Endodermal cell (in vitro differentiated cells): ENCODE measurements at regions not wholly inside any gene's neighbourhood (a gene's known extent, or its start where the extent isn't known, plus 50 kb on each side); places are given as distances from the start of the nearest gene placed in this dataset.

ENCODE experiments used
- DNase-seq: peaks from one replicate; pipeline ENCODE4 v3.0.0-alpha.2; 2017
- H3K27ac ChIP-seq: 2 replicates; pipeline ENCODE4 v1.5.1; 2013; ENCODE audit warnings: mild to moderate bottlenecking, low read depth, low read length, moderate library complexity
- H3K27me3 ChIP-seq: 2 replicates; pipeline ENCODE4 v1.6.1; 2013; ENCODE audit warnings: mild to moderate bottlenecking, low read length, moderate library complexity; ENCODE audit not compliant: insufficient read depth, control insufficient read depth, poor library complexity, severe bottlenecking
- H3K36me3 ChIP-seq: 2 replicates; pipeline ENCODE4 v1.7.0; 2013; ENCODE audit warnings: mild to moderate bottlenecking, low read length, moderate library complexity; ENCODE audit not compliant: control insufficient read depth, insufficient read depth
- H3K4me1 ChIP-seq: one replicate; pipeline ENCODE4 v1.7.0; 2013; ENCODE audit warnings: low read length; ENCODE audit not compliant: control insufficient read depth, insufficient read depth
- H3K4me3 ChIP-seq: 2 replicates; pipeline ENCODE4 v1.5.1; 2013; ENCODE audit warnings: mild to moderate bottlenecking, low read length, moderate library complexity
- H3K9ac ChIP-seq: 2 replicates; pipeline ENCODE4 v1.6.1; 2013; ENCODE audit warnings: mild to moderate bottlenecking, low read length, moderate library complexity; ENCODE audit not compliant: poor library complexity, severe bottlenecking; ENCODE audit errors: extremely low read depth
- H3K9me3 ChIP-seq: 2 replicates; pipeline ENCODE4 v1.6.1; 2013; ENCODE audit warnings: mild to moderate bottlenecking, low read length, moderate library complexity; ENCODE audit not compliant: control insufficient read depth
- H3K27ac Mint-ChIP-seq: 2 replicates; pipeline ENCODE4 v1.8.0; 2020; ENCODE audit warnings: mixed read lengths
- H3K27me3 Mint-ChIP-seq: 2 replicates; pipeline ENCODE4 v1.8.0; 2021; ENCODE audit warnings: mild to moderate bottlenecking, mixed read lengths; ENCODE audit not compliant: insufficient read depth
- H3K36me3 Mint-ChIP-seq: 2 replicates; pipeline ENCODE4 v1.8.0; 2020; ENCODE audit warnings: low read depth, mixed read lengths
- H3K4me1 Mint-ChIP-seq: 2 replicates; pipeline ENCODE4 v1.8.0; 2020; ENCODE audit warnings: mixed read lengths
- H3K4me3 Mint-ChIP-seq: 2 replicates; pipeline ENCODE4 v1.8.0; 2020; ENCODE audit warnings: mild to moderate bottlenecking, moderate library complexity, mixed read lengths
- H3K9me3 Mint-ChIP-seq: 2 replicates; pipeline ENCODE4 v1.8.0; 2020; ENCODE audit warnings: mild to moderate bottlenecking, mixed read lengths
- WGBS, 2 experiments: methylation state at CpG; one replicate each; pipeline versions ENCODE4 v1.1.5 to v1.1.7; 2013; ENCODE audit warnings: missing lambda C conversion rate in 2 of 2, mixed read lengths in 1 of 2; ENCODE audit not compliant: insufficient coverage in 1 of 2, insufficient read length in 1 of 2; 5-methylcytosine and 5-hydroxymethylcytosine counted together
- TF ChIP-seq, protein P1 (sequence below): fragments of 200-600 bp; sonication (generic); conservative IDR thresholded peaks from 2 replicates; pipeline ENCODE4 v1.5.0; 2021; ENCODE audit warnings: antibody characterized with exemption, mild to moderate bottlenecking

DNA sequence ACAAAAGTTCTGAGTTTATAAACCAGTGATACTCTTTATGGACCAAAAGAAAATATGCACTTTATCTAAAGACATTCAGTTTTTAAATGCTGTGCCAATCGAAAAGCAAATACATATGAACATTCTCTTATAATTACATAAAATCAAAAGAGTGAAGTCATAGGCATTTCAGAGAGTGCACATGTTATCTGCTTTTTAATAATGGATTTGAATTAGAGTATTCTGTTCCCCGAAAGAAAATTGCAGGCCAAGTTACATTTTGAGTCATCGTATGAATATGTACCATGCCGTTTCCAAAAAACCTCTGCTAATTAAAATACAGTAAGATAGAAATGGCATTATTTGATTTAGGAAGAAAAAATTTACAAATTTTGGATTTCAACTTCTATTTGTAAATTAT, 565.7 kb downstream of the ZEB2 start:
- no peak overlapping the region for H3K9ac ChIP-seq
- peaks cover 5% of the 10 kb centered on the region for H3K4me1 ChIP-seq
- no peaks in the 10 kb centered on the region for H3K9me3 ChIP-seq
- no peaks in the 10 kb centered on the region for H3K27me3 ChIP-seq
- H3K27me3 Mint-ChIP-seq: no peaks in the 10 kb centered on the region
- H3K4me3 Mint-ChIP-seq: no peak overlapping the region
- H3K36me3 ChIP-seq: no peaks in the 10 kb centered on the region
- peaks cover 14% of the 10 kb centered on the region for H3K4me1 Mint-ChIP-seq
- no peak for DNase-seq
- no peaks in the 10 kb centered on the region for H3K36me3 Mint-ChIP-seq
- no peak overlapping the region for H3K27ac Mint-ChIP-seq
- H3K27ac ChIP-seq: no peak overlapping the region
- H3K4me3 ChIP-seq: no peak overlapping the region
- 95 to 100% methylated on average over 1 to 4 of the region's 4 CpGs for WGBS, 2 experiments
- TF ChIP-seq, protein P1, sequence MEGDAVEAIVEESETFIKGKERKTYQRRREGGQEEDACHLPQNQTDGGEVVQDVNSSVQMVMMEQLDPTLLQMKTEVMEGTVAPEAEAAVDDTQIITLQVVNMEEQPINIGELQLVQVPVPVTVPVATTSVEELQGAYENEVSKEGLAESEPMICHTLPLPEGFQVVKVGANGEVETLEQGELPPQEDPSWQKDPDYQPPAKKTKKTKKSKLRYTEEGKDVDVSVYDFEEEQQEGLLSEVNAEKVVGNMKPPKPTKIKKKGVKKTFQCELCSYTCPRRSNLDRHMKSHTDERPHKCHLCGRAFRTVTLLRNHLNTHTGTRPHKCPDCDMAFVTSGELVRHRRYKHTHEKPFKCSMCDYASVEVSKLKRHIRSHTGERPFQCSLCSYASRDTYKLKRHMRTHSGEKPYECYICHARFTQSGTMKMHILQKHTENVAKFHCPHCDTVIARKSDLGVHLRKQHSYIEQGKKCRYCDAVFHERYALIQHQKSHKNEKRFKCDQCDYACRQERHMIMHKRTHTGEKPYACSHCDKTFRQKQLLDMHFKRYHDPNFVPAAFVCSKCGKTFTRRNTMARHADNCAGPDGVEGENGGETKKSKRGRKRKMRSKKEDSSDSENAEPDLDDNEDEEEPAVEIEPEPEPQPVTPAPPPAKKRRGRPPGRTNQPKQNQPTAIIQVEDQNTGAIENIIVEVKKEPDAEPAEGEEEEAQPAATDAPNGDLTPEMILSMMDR: no peak
- no peaks in the 10 kb centered on the region for H3K9me3 Mint-ChIP-seq

DNA sequence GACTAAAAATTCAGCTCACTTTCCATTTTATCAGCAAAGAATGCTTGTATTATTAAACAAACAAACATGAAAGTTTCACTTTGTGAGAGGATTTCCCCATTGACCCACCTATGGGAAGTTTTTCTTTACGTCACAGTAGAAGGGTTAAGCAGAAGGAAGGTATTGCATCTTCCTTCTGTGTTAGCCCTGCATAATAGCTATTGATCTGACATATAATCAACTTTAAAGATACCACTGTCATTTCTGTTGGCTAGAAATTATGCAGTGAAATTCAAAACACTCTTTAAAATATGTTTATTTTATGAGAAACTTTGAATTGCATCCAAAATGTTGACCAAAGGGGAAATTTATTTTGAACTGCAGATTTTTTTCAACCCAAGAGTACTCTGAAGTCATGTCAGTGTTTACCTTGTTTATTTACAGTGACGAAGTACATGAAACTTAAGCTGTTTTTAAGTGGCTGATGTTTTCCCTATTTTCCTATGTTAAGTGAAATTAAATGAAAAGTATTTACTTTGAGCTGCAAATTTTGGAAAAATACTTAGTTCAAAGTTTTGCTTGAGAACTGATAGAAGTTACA, 566.4 kb downstream of the ZEB2 start:
- WGBS, 2 experiments: 83 to 86% methylated on average over 1 to 2 of the region's 2 CpGs
- no peaks in the 10 kb centered on the region for H3K36me3 Mint-ChIP-seq
- TF ChIP-seq, protein P1: no peak

DNA sequence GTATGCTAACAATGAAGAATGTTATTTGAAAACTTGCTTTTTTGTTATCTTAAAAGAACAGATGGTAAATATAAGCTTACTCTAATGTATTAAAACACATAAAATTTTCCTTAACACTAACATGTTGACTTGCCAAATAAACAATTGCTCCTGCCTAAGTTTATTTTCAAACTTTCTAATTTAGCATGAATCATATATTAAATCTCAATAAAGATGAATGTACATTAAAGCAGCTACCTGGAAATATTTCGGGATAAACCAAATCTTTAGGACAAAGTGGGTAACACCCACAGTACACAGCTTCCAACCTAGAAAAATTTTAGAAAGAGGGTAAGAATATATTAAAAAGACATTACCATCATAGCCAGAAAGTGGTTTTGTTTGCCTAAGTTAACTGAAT, 567.4 kb downstream of the ZEB2 start:
- no peaks in the 10 kb centered on the region for H3K27me3 ChIP-seq
- Mint-ChIP-seq H3K36me3 (no peaks in the 10 kb centered on the region), H3K4me3 (no peak overlapping the region), H3K4me1 (peaks cover 14% of the 10 kb centered on the region), H3K27ac (no peak overlapping the region), H3K27me3 (no peaks in the 10 kb centered on the region), H3K9me3 (no peaks in the 10 kb centered on the region)
- no peak overlapping the region for H3K9ac ChIP-seq
- 100% methylated on average over 1 of the region's 1 CpG; no CpG with 5 or more reads in 1 of the 2 experiments for WGBS, 2 experiments
- H3K4me1 ChIP-seq: peaks cover 3% of the 10 kb centered on the region
- no peaks in the 10 kb centered on the region for H3K36me3 ChIP-seq
- H3K4me3 ChIP-seq: no peak overlapping the region
- no peak for DNase-seq
- H3K9me3 ChIP-seq: no peaks in the 10 kb centered on the region
- H3K27ac ChIP-seq: no peak overlapping the region
- TF ChIP-seq, protein P1: no peak

More for the DNA sequence above, 566.4 kb downstream of the ZEB2 start:
- Histone ChIP-seq H3K36me3 (no peaks in the 10 kb centered on the region), H3K4me1 (peaks cover 5% of the 10 kb centered on the region), H3K4me3 (no peak overlapping the region), H3K9ac (no peak overlapping the region), H3K27ac (no peak overlapping the region), H3K9me3 (no peaks in the 10 kb centered on the region), H3K27me3 (no peaks in the 10 kb centered on the region)
- Mint-ChIP-seq H3K4me3 (no peak overlapping the region), H3K27me3 (no peaks in the 10 kb centered on the region), H3K27ac (no peak overlapping the region), H3K9me3 (no peaks in the 10 kb centered on the region), H3K4me1 (peaks cover 14% of the 10 kb centered on the region)
- DNase-seq: no peak
